ENCODE measurements at regions not wholly inside any gene's neighbourhood (a gene's known extent, or its start where the extent isn't known, plus 50 kb on each side); places are given as distances from the start of the nearest gene placed in this dataset.
"Not testable (repeated sequence)": the region's sequence is repeated elsewhere in the genome, so short reads cannot be mapped to it uniquely, and the experiment has no call there.

DNA sequence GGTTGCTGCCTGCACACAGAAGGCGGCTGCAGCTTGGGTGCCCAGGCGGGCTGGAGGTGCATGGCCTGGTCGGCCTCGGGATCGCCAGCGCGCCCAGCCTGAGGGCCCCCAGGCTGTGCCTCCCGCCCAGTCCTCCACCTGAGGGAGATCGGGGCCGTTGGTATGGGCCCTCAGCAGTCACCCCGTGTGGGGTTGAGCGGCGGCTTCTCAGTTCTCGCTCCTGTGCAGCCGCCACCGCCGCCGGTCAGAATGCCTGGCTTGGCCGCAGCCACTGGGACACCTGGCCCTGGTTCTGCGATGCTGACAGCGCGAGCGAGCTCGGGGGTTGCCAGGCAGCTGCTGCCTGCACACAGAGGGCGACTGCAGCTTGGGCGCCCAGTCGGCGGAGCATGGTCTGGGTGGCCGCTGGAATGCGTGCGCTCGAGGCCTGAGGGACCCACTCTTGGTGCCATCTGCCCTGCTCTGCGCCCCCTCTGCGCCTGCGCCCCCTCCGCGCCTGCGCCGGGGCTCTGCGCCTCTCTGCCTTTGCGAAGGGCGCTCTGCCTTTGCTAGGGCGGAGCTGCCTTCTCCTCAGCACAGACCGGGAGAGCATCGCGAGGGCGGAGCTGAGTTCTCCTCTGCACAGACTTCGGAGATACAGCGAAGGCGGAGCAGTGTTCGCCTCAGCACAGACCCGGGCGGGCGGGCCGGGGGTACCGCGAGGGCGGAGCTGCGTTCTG lies 84.6 kb upstream of the ZNG1F start:
- peak; percentile 80 for DNase-seq (ENCODE audit: low spot score)

DNA sequence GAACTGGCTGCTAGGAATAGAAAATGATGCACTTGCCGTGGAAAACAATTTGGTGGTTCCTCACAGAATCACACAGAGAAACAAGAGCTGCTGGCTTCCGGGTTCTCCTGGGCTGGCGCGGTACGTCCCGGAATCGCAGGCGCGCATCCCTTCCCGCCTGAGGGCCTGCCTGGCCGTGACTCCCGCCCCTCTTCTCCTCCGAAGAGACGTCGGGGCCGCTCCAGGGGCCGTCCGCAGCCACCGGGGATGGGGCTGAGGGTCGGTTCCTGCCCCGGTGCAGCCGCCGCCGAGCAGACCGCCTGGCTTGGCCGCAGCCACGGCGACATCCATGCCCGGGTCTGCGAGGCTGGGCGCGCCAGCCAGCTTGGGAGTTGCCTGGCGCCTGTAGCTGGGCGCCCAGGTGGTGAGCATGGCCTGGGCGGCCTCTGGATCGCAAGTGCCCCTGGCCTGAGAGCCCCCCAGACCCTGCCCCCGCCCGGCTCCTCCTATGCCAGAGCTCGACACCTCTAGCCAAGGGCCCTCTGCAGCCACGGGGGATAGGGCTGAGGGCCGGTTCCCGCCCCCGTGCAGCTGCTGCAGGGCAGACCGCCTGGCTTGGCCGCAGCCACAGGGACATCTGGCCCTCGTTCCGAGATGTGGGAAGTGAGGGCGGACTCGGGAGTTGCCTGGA lies 83.9 kb upstream of the ZNG1F start:
- not testable (repeated sequence) for DNase-seq (ENCODE audit: low spot score)

DNA sequence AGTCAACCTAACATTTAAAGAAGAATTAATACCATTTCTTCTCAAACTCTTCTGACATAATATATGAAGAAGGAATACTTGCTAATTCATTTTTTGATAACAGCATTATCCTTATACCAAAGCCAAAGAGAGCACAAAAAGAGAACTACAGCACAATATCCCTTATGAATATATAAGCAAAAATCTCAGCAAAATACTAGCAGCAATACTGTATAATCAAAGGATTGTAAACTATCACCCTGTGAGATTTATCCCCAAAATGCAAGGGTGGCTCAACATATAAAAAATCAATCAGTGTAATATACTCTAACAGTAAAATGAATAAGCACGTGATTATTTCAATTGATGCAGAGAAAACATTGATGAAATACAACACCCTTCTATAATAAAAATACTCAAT lies 81.9 kb upstream of the ZNG1F start:
- not testable (repeated sequence) for DNase-seq (ENCODE audit: low spot score)

DNA sequence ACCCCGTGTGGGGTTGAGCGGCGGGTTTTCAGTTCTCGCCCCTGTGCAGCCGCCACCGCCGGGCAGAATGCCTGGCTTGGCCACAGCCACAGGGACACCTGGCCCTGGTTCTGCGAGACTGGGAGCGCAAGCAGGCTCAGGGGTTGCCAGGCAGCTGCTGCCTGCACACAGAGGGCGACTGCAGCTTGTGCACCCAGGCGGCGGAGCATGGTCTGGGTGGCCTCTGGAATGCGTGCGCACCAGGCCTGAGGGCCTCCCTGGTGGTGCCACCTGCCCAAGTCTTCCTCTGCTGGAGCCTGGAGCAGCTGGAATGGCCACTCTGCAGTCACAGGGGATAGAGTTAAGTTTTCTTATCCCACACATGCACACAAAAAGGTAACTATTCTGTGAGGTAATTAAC lies 80.4 kb upstream of the ZNG1F start:
- not testable (repeated sequence) for DNase-seq (ENCODE audit: low spot score)

DNA sequence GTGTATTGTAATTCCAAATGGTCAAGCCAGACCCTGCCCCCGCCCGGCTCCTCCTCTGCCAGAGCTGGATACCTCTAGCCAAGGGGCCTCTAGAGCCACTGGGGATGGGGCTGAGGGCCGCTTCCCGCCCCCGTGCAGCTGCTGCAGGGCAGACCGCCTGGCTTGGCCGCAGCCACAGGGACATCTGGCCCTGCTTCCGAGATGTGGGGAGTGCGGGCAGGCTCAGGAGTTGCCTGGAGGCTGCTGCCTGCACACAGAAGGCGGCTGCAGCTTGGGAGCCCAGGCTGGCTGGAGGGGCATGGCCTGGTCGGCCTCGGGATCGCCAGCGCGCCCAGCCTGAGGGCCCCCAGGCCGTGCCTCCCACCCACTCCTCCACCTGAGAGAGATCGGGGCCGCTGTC lies 79.9 kb upstream of the ZNG1F start:
- DNase-seq (ENCODE audit: low spot score): not testable (repeated sequence)

DNA sequence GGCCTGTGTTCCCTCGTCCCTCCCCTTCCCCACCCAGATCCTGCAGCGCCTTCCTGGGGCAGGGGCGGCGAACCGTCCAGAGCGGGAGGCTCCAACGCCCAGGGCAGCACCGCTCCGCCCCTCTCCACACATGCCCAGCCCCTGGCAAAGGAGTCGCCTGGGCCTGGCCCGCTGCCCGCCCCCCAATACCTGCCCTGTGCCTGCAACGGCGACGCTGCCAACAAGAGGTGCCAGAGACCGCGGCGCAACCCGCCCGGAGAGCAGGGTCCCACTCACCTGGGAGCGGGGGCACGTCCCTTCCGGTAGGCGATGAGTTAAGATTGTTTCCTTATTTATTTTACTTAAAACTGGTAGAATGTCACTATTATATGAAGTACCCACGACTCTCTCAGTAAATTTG lies 77.5 kb upstream of the ZNG1F start:
- not testable (repeated sequence) for DNase-seq (ENCODE audit: low spot score)

DNA sequence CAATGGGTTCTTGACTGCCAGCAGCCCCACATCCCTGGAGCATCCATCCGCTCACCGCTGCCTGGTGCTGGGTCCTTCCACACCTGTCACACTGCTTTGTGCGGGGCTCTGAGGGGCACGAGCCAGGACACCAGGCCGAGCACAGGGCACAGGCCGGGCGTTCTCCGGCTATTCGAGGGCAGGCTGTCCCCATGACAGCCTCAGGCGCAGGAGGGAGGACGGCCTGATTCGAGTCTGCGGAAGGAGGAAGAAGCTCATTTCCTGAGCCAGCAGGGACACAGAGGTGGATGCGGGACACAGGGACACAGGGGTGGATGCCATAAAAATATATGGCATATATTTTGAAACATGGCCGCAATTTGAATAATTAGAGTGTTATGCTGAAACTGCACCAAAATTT lies 76.9 kb upstream of the ZNG1F start:
- not testable (repeated sequence) for DNase-seq (ENCODE audit: low spot score)

DNA sequence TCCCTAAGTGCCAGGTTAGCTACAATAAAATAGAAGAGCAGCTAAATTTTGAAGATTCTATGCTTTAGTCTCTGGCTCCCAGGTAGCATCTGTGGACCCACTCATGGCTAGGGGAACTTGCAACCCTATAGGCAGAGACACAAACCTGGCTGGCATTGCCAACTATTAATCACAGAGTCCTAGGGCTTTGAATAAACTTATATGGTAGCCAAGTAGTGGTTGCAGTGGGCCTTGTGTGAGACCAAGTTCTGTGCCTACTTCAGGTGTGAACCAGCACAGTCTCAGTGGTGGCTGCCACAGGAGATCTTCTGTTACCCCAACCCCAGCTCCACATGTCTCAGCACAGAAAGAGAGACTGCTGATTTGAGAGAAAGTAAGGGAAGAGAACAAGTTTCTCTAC lies 62.9 kb upstream of the ZNG1F start:
- DNase-seq (ENCODE audit: low spot score): not testable (repeated sequence)

DNA sequence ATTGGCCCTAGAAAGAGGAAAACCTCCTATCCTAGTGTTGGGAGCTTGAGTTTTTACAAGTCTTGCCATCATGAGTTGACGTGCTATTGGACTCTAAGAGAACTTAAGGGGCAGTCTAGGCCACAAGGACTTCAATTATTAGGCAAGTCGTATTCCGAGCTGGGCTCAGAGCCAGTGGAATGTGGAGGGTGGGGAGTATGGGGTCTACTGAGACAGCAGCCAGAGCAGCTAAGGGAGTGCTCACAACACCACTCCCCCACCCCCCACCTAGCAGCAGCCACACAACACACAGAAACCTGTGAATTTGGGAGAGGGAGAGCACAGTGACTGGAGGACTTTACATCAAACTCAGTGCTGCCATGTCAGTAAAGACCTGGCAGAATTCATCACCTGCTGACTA lies 62.0 kb upstream of the ZNG1F start:
- DNase-seq (ENCODE audit: low spot score): not testable (repeated sequence)

DNA sequence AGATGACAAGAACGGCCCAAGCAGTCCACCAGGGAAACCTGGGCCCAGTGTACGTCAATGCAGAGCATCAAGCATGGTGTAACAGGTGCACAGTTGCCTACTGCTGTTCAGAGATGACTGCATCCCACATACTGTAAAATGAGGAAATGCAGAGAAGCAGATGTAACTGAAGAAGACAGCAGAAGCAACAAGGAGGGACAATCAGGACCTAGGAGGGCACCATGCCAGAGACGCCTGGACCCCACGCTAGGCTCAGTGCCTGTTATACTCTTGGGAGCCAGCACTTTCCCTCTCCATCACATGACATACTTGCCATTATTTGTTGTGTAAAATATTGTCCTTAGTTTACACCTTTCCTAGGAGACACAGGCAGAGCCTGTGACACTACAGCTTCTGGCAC lies 57.6 kb upstream of the ZNG1F start:
- DNase-seq (ENCODE audit: low spot score): not testable (repeated sequence)

Data from H4 (cell line).